DMS 273 (cell line): ENCODE measurements at regions not wholly inside any gene's neighbourhood (a gene's known extent, or its start where the extent isn't known, plus 50 kb on each side); places are given as distances from the start of the nearest gene placed in this dataset.
"Not testable (repeated sequence)": the region's sequence is repeated elsewhere in the genome, so short reads cannot be mapped to it uniquely, and the experiment has no call there.

Experiments
- DNase-seq: peaks from one replicate; lab custom pipeline; 2025; ENCODE audit not compliant: unreplicated experiment; lab: John Stamatoyannopoulos, UW

GRCh38 chrX:147468600-147468999 lies 443.1 kb upstream of the FMR1 start:
- DNase-seq = no peak

GRCh38 chrX:147476008-147476407 lies 435.7 kb upstream of the FMR1 start:
- peak; percentile 63 for DNase-seq

GRCh38 chrX:147478899-147479298 lies 432.8 kb upstream of the FMR1 start:
- DNase-seq = no peak

- no peak for DNase-seq
Measured at GRCh38 chrX:147485207-147485606, 426.5 kb upstream of the FMR1 start.

GRCh38 chrX:147494365-147494764 lies 417.4 kb upstream of the FMR1 start:
- DNase-seq = no peak

- no peak for DNase-seq
Measured at GRCh38 chrX:147498796-147499195, 412.9 kb upstream of the FMR1 start.

GRCh38 chrX:147522981-147523380 lies 388.7 kb upstream of the FMR1 start:
- no peak for DNase-seq

- DNase-seq = no peak
Measured at GRCh38 chrX:147533426-147533825, 378.3 kb upstream of the FMR1 start.

GRCh38 chrX:147537172-147537571 lies 374.5 kb upstream of the FMR1 start:
- DNase-seq = no peak

GRCh38 chrX:147548023-147548422 lies 363.7 kb upstream of the FMR1 start:
- not testable (repeated sequence) for DNase-seq

GRCh38 chrX:147550217-147550616 lies 361.5 kb upstream of the FMR1 start:
- peak; percentile 63 for DNase-seq

- DNase-seq = no peak
Measured at GRCh38 chrX:147559191-147559590, 352.5 kb upstream of the FMR1 start.

GRCh38 chrX:147565237-147565636 lies 346.5 kb upstream of the FMR1 start:
- DNase-seq = no peak

- DNase-seq = no peak
Measured at GRCh38 chrX:147570483-147570882, 341.2 kb upstream of the FMR1 start.

GRCh38 chrX:147573266-147573665 lies 338.5 kb upstream of the FMR1 start:
- DNase-seq = no peak

GRCh38 chrX:147602176-147602696 lies 309.5 kb upstream of the FMR1 start:
- peak; percentile 17 for DNase-seq

- no peak for DNase-seq
Measured at GRCh38 chrX:147626605-147627004, 285.1 kb upstream of the FMR1 start.

GRCh38 chrX:147635186-147635585 lies 276.5 kb upstream of the FMR1 start:
- no peak for DNase-seq

- no peak for DNase-seq
Measured at GRCh38 chrX:147637190-147637589, 274.5 kb upstream of the FMR1 start.

GRCh38 chrX:147646949-147647723 lies 264.6 kb upstream of the FMR1 start:
- no peak for DNase-seq

GRCh38 chrX:147675819-147676218 lies 235.9 kb upstream of the FMR1 start:
- DNase-seq = no peak

- DNase-seq = no peak
Measured at GRCh38 chrX:147679356-147680005, 232.2 kb upstream of the FMR1 start.
